ENCODE measurements at regions not wholly inside any gene's neighbourhood (a gene's known extent, or its start where the extent isn't known, plus 50 kb on each side); places are given as distances from the start of the nearest gene placed in this dataset.

GRCh38 chr7:11300241-11300640, 326.6 kb downstream of the PHF14 start:
- Mint-ChIP-seq H3K9me3 (no peaks in the 10 kb centered on the region), H3K36me3 (no peaks in the 10 kb centered on the region), H3K27ac (no peak overlapping the region), H3K27me3 (no peaks in the 10 kb centered on the region), H3K4me1 (ENCODE audit: unreplicated experiment) (peaks cover 5% of the 10 kb centered on the region), H3K4me3 (no peak overlapping the region)
- no peak for DNase-seq (ENCODE audit: extremely low spot score, unreplicated experiment)
- TF ChIP-seq CTCF (conservative IDR thresholded peaks at IDR 0.05): no peak

GRCh38 chr7:11302121-11302520, 328.4 kb downstream of the PHF14 start:
- Mint-ChIP-seq H3K27me3 (no peaks in the 10 kb centered on the region), H3K9me3 (no peaks in the 10 kb centered on the region), H3K36me3 (no peaks in the 10 kb centered on the region), H3K27ac (no peak overlapping the region), H3K4me3 (no peak overlapping the region), H3K4me1 (ENCODE audit: unreplicated experiment) (peaks cover 5% of the 10 kb centered on the region)
- DNase-seq (ENCODE audit: extremely low spot score, unreplicated experiment): no peak
- no peak for TF ChIP-seq CTCF (conservative IDR thresholded peaks at IDR 0.05)

- H3K4me3 Mint-ChIP-seq: no peak overlapping the region
- DNase-seq (ENCODE audit: extremely low spot score, unreplicated experiment): no peak
- no peaks in the 10 kb centered on the region for H3K36me3 Mint-ChIP-seq
- TF ChIP-seq CTCF (conservative IDR thresholded peaks at IDR 0.05): no peak
- no peaks in the 10 kb centered on the region for H3K4me1 Mint-ChIP-seq (ENCODE audit: unreplicated experiment)
- H3K27me3 Mint-ChIP-seq: no peaks in the 10 kb centered on the region
- H3K9me3 Mint-ChIP-seq: peaks cover 6% of the 10 kb centered on the region
- no peak overlapping the region for H3K27ac Mint-ChIP-seq
Observed at GRCh38 chr7:11313801-11314200, 340.1 kb downstream of the PHF14 start.

GRCh38 chr7:11315666-11316258, 342.1 kb downstream of the PHF14 start:
- TF ChIP-seq CTCF (conservative IDR thresholded peaks at IDR 0.05): no peak
- Mint-ChIP-seq H3K36me3 (no peaks in the 10 kb centered on the region), H3K27me3 (no peaks in the 10 kb centered on the region), H3K9me3 (no peaks in the 10 kb centered on the region), H3K4me3 (no peak overlapping the region), H3K4me1 (ENCODE audit: unreplicated experiment) (no peaks in the 10 kb centered on the region), H3K27ac (no peak overlapping the region)
- DNase-seq (ENCODE audit: extremely low spot score, unreplicated experiment): no peak

GRCh38 chr7:11317766-11318165, 344.1 kb downstream of the PHF14 start:
- H3K4me3 Mint-ChIP-seq: no peak overlapping the region
- DNase-seq (ENCODE audit: extremely low spot score, unreplicated experiment): no peak
- H3K36me3 Mint-ChIP-seq: no peaks in the 10 kb centered on the region
- TF ChIP-seq CTCF (conservative IDR thresholded peaks at IDR 0.05): no peak
- no peak overlapping the region for H3K27ac Mint-ChIP-seq
- H3K9me3 Mint-ChIP-seq: no peaks in the 10 kb centered on the region
- no peaks in the 10 kb centered on the region for H3K27me3 Mint-ChIP-seq
- H3K4me1 Mint-ChIP-seq (ENCODE audit: unreplicated experiment): no peaks in the 10 kb centered on the region

Data from type B pancreatic cell (in vitro differentiated cells).